Kidney (tissue), 13 donors: ENCODE measurements at regions not wholly inside any gene's neighbourhood (a gene's known extent, or its start where the extent isn't known, plus 50 kb on each side); places are given as distances from the start of the nearest gene placed in this dataset.

Experiments used
- DNase-seq, 5 donors: peaks; one replicate each; pipeline ENCODE4 v3.0.0-alpha.2; 2013 to 2020
- FAIRE-seq: peaks from 2 replicates; lab custom pipeline; 2012; peaks lifted over from hg19 to GRCh38; lab: Jason Lieb, UNC
- H3K27ac ChIP-seq, 2 donors: one replicate each; pipeline ENCODE4 v1.7.0; 2013; ENCODE audit warnings: low read depth in 2 of 2, low read length in 2 of 2, inconsistent platforms in 1 of 2
- H3K27me3 ChIP-seq: one replicate; pipeline ENCODE4 v1.7.1; 2013; ENCODE audit warnings: low read length, inconsistent platforms; ENCODE audit not compliant: control insufficient read depth, insufficient read depth
- H3K36me3 ChIP-seq, 3 donors: one replicate each; pipeline versions ENCODE4 v1.7.0 to v1.7.1; 2013; ENCODE audit warnings: low read length in 3 of 3, control low read depth in 1 of 3, inconsistent platforms in 1 of 3; ENCODE audit not compliant: insufficient read depth in 3 of 3, control insufficient read depth in 2 of 3
- H3K4me1 ChIP-seq, 3 donors: one replicate each; pipeline versions ENCODE4 v1.7.0 to v1.7.1; 2013; ENCODE audit warnings: low read length in 3 of 3, inconsistent platforms in 1 of 3, low read depth in 1 of 3; ENCODE audit not compliant: control insufficient read depth in 2 of 3, insufficient read depth in 2 of 3
- H3K4me3 ChIP-seq, 3 donors: one replicate each; pipeline versions ENCODE4 v1.7.0 to v1.8.1; 2013; ENCODE audit warnings: low read length in 3 of 3, control low read depth in 1 of 3, inconsistent platforms in 1 of 3
- H3K9ac ChIP-seq, 3 donors: one replicate each; pipeline versions ENCODE4 v1.7.0 to v1.7.1; 2013; ENCODE audit warnings: low read length in 3 of 3, control low read depth in 1 of 3, inconsistent platforms in 1 of 3
- H3K9me3 ChIP-seq, 3 donors: one replicate each; pipeline versions ENCODE4 v1.7.0 to v1.7.1; 2013; ENCODE audit warnings: low read length in 3 of 3, control low read depth in 1 of 3, inconsistent platforms in 1 of 3; ENCODE audit not compliant: control insufficient read depth in 2 of 3, insufficient read depth in 1 of 3
- intact Hi-C: fragments of 100-400 bp; cut with DNase I; formaldehyde crosslinking; loops from one replicate; pipeline ENCODE4 v1.11.1; 2022
- TF ChIP-seq, protein P1 (sequence below): IDR thresholded peaks from 3 replicates; pipeline ENCODE4 v1.5.1; 2012; ENCODE audit warnings: mild to moderate bottlenecking, moderate library complexity, borderline replicate concordance; ENCODE audit not compliant: insufficient read depth; ENCODE audit errors: extremely low read depth
- donor health status: control.
- donor health status: control.
- donor health status: control.
- donor health status: control.
- donor health status: control.
- donor health status: DM: yes; HTN: yes; CAD: no.
- donor health status: Normal renal cell carcinoma (clear cell type).

DNA sequence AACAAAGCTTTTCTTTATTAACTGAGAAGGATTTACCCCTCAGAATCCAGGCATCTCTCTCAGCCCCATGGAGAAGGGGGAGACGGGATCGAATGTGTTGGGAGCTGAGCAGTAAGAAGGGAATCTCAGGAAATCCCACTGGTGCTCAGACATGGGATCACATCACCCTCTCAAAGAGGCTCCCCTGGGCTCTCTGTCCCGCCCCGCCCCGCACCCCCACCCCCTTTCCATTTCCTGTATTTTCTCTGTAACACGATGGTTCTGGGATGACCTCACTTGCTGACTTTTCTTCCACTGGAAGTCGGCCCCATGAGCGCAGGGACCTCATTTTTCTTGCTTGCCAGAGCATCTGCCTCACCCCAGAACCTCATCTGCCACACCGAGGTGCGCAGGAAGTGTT is 96.7 kb upstream of the SLC22A11 start:
- intact Hi-C loops: no loop called here
- Histone ChIP-seq H3K4me3 (no peak overlapping the region), H3K9me3 (no peaks in the 10 kb centered on the region), H3K27me3 (no peaks in the 10 kb centered on the region), H3K4me1 (no peaks in the 10 kb centered on the region), H3K36me3 (no peaks in the 10 kb centered on the region), H3K27ac (no peak overlapping the region), H3K9ac (no peak overlapping the region)
- FAIRE-seq (no peak), DNase-seq (peak in 2 of 5 donors; percentile 19 to 32)
- TF ChIP-seq, protein P1, sequence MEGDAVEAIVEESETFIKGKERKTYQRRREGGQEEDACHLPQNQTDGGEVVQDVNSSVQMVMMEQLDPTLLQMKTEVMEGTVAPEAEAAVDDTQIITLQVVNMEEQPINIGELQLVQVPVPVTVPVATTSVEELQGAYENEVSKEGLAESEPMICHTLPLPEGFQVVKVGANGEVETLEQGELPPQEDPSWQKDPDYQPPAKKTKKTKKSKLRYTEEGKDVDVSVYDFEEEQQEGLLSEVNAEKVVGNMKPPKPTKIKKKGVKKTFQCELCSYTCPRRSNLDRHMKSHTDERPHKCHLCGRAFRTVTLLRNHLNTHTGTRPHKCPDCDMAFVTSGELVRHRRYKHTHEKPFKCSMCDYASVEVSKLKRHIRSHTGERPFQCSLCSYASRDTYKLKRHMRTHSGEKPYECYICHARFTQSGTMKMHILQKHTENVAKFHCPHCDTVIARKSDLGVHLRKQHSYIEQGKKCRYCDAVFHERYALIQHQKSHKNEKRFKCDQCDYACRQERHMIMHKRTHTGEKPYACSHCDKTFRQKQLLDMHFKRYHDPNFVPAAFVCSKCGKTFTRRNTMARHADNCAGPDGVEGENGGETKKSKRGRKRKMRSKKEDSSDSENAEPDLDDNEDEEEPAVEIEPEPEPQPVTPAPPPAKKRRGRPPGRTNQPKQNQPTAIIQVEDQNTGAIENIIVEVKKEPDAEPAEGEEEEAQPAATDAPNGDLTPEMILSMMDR: no peak

DNA sequence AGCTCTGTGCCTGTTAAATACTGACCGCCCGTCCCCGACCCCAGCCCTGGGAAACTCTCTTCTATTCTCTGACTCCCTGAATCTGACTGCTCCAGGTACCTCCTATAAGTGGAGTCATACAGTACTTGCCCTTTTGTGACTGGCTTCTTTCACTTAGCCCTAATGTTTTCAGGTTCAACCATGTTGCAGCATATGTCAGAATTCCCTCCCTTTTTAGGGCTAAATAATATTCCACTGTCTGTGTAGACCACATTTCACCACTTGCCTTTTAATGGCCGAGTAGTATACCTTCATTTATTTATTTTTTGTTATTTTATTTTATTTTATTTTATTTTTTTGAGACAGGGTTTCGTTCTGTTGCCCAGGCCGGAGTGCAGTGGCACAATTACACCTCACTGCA is 96.1 kb upstream of the SLC22A11 start:
- no peak for DNase-seq
- no peak overlapping the region for H3K27ac ChIP-seq
- no peaks in the 10 kb centered on the region for H3K36me3 ChIP-seq
- no peaks in the 10 kb centered on the region for H3K4me1 ChIP-seq
- H3K4me3 ChIP-seq: no peak overlapping the region
- H3K9ac ChIP-seq: no peak overlapping the region
- H3K27me3 ChIP-seq: no peaks in the 10 kb centered on the region
- no peaks in the 10 kb centered on the region for H3K9me3 ChIP-seq
- intact Hi-C loops: no loop called here
- no peak for FAIRE-seq
- TF ChIP-seq, protein P1: no peak

DNA sequence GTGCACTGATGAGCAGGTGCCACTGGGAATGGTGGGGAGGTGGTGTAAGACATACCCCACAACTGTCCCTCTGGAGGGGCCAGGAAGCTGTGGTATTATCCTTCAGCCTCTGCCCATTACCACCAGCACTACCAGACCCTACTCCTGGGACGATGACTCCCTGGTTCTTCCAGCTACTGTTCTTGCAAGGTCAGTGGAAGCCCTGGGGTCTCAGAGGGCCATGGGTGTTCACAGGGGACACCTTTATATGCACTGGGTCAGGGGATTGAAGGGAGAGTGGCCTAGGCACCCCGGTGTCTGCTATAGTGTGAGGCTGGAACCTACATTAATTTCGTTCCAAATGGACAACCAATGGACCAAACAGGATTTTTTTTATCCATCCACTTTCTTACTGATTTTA is 94.7 kb upstream of the SLC22A11 start:
- intact Hi-C loops: no loop called here
- H3K4me3 ChIP-seq: no peak overlapping the region
- H3K9me3 ChIP-seq: no peaks in the 10 kb centered on the region
- H3K27me3 ChIP-seq: no peaks in the 10 kb centered on the region
- H3K27ac ChIP-seq: no peak overlapping the region
- TF ChIP-seq, protein P1: no peak
- no peaks in the 10 kb centered on the region for H3K36me3 ChIP-seq
- FAIRE-seq: no peak
- DNase-seq: no peak
- H3K9ac ChIP-seq: no peak overlapping the region
- H3K4me1 ChIP-seq: no peaks in the 10 kb centered on the region

DNA sequence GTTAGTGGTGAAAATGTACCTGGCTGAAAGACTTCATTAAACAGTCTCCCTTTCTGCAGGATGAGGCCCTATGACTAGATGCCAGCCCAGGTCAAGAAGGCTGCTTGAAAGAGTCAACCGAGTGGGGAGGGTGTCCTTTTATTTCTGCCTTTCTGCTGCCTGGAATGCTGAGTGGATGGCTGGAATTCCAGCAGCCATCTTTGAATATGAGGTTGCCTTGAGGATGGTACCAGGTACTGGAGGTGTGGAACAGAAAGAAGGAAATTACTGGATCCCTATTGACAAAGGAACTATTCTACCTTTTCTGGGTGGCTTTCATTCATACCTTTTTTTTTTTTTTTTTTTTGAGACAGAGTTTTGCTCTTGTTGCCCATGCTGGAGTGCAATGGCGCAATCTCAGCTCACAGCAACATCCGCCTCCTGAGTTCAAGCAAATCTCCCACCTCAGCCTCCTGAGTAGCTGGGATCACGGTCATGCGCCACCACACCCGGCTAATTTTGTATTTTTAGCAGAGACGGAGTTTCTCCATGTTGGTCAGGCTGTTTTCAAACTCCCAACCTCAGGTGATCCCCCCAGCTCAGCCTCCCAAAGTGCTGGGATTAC is 89.5 kb upstream of the SLC22A11 start:
- no peaks in the 10 kb centered on the region for H3K4me1 ChIP-seq

More for the DNA sequence above, 89.5 kb upstream of the SLC22A11 start:
- H3K9ac ChIP-seq: no peak overlapping the region
- no peaks in the 10 kb centered on the region for H3K9me3 ChIP-seq
- TF ChIP-seq, protein P1: no peak
- no peak overlapping the region for H3K4me3 ChIP-seq
- FAIRE-seq: no peak
- H3K27ac ChIP-seq: no peak overlapping the region
- H3K27me3 ChIP-seq: no peaks in the 10 kb centered on the region
- DNase-seq: no peak
- no peaks in the 10 kb centered on the region for H3K36me3 ChIP-seq
- intact Hi-C loops: no loop called here
